ENCODE measurements at regions not wholly inside any gene's neighbourhood (a gene's known extent, or its start where the extent isn't known, plus 50 kb on each side); places are given as distances from the start of the nearest gene placed in this dataset.

DNA sequence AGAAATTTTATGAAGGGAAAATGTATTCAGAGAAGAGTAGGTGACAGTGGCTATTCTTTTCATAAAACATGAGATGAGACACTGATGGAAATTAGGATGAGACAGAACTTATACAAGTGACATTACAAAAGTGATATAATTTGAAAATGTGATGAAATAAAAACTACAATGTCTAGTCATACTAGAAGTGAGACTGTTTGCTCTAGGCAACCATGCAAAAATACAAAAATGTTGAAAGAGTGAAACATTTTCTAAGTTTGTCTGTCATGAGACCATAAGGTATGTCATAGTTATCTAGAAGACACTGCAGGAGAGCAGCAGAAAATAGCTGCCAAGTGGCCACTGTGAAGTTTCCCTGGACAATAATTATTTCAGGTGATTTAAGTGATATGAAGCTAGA lies 459.5 kb downstream of the DIPK2A start:
- TF ChIP-seq, protein P1, sequence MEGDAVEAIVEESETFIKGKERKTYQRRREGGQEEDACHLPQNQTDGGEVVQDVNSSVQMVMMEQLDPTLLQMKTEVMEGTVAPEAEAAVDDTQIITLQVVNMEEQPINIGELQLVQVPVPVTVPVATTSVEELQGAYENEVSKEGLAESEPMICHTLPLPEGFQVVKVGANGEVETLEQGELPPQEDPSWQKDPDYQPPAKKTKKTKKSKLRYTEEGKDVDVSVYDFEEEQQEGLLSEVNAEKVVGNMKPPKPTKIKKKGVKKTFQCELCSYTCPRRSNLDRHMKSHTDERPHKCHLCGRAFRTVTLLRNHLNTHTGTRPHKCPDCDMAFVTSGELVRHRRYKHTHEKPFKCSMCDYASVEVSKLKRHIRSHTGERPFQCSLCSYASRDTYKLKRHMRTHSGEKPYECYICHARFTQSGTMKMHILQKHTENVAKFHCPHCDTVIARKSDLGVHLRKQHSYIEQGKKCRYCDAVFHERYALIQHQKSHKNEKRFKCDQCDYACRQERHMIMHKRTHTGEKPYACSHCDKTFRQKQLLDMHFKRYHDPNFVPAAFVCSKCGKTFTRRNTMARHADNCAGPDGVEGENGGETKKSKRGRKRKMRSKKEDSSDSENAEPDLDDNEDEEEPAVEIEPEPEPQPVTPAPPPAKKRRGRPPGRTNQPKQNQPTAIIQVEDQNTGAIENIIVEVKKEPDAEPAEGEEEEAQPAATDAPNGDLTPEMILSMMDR (conservative IDR thresholded peaks at IDR 0.05 in 1 of 2, IDR thresholded peaks at IDR 0.05 in 1 of 2; ENCODE audit: low read depth in 1 of 2, low read length in 2 of 2), result no peak
- TF ChIP-seq EZH2 (IDR thresholded peaks at IDR 0.05; ENCODE audit: low read length, missing control alignments), result no peak
